ENCODE measurements at regions not wholly inside any gene's neighbourhood (a gene's known extent, or its start where the extent isn't known, plus 50 kb on each side); places are given as distances from the start of the nearest gene placed in this dataset.

GRCh38 chr2:64857581-64858471 is 131.4 kb upstream of the SLC1A4 start:
- DNase-seq: no peak

- peak; percentile 74 to 75 for DNase-seq
Measured at GRCh38 chr2:64858541-64859311, 130.5 kb upstream of the SLC1A4 start.

GRCh38 chr2:64859312-64860212 is 129.6 kb upstream of the SLC1A4 start:
- DNase-seq: peak; percentile 88 to 94

- peak; percentile 52 to 62 for DNase-seq
Measured at GRCh38 chr2:64860276-64860885, 128.8 kb upstream of the SLC1A4 start.

GRCh38 chr2:64860936-64861335 is 128.3 kb upstream of the SLC1A4 start:
- DNase-seq: no peak

GRCh38 chr2:64861452-64862397 is 127.5 kb upstream of the SLC1A4 start:
- peak in 1 of 2 donors; percentile 53 for DNase-seq

- peak; percentile 79 to 88 for DNase-seq
Measured at GRCh38 chr2:64862623-64863022, 126.6 kb upstream of the SLC1A4 start.

GRCh38 chr2:64863097-64863820 is 125.9 kb upstream of the SLC1A4 start:
- DNase-seq: peak in 1 of 2 donors; percentile 60

- peak; percentile 50 to 78 for DNase-seq
Measured at GRCh38 chr2:64865073-64865830, 123.9 kb upstream of the SLC1A4 start.

- no peak for DNase-seq
Measured at GRCh38 chr2:64865831-64866345, 123.3 kb upstream of the SLC1A4 start.

GRCh38 chr2:64866797-64867196 is 122.4 kb upstream of the SLC1A4 start:
- DNase-seq: no peak

GRCh38 chr2:64867253-64867996 is 121.8 kb upstream of the SLC1A4 start:
- no peak for DNase-seq

- DNase-seq: peak in 1 of 2 donors; percentile 16
Measured at GRCh38 chr2:64869126-64869525, 120.1 kb upstream of the SLC1A4 start.

GRCh38 chr2:64873472-64873924 is 115.7 kb upstream of the SLC1A4 start:
- DNase-seq: peak; percentile 60 to 66

- DNase-seq: no peak
Measured at GRCh38 chr2:64874593-64874992, 114.6 kb upstream of the SLC1A4 start.

GRCh38 chr2:64875368-64875767 is 113.8 kb upstream of the SLC1A4 start:
- no peak for DNase-seq

GRCh38 chr2:64876137-64876647 is 113.0 kb upstream of the SLC1A4 start:
- DNase-seq: no peak

- no peak for DNase-seq
Measured at GRCh38 chr2:64879745-64880144, 109.5 kb upstream of the SLC1A4 start.
